ENCODE measurements at regions not wholly inside any gene's neighbourhood (a gene's known extent, or its start where the extent isn't known, plus 50 kb on each side); places are given as distances from the start of the nearest gene placed in this dataset.
"Not testable (repeated sequence)": the region's sequence is repeated elsewhere in the genome, so short reads cannot be mapped to it uniquely, and the experiment has no call there.

DNA sequence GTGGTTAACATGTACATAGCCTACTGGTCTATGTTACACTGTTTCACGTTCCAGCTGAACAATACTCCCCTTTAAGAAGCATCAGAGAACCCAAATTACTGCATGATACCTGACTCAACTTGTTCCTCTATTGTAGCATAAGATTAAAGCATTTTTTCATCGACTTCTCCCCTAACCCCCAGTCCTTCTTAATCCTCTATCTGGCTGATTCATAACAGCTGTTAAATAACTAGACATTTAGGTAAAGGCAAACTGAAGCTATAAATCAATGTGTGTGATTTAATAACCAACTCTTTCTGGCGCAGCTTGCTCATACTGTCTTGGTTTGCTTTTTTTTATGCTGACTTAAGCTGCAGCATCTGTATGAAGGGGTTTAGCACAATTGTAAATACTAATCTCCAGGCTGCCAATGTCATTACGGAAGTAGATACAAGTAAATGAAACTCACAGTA lies 94.2 kb upstream of the MTAP start:
- no peak for DNase-seq

DNA sequence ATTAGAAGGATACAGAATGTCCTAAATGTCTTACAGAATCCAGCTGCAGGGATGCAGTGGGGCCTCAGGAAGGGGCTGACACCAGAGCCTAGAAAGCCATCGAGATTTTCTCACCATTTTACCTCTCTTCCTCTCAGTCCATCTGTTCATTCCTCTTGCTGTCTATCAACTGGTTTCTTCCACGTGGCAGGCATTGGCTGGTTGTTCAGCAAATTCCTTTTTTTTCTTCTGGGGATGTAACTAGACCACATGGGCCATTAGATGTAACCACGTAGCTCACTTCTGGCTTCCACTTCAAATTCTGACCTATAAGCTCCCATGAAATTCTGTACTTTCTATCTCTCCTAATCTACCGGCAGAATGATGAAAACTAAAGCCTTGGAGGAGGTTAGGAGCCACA lies 93.6 kb upstream of the MTAP start:
- DNase-seq: no peak

DNA sequence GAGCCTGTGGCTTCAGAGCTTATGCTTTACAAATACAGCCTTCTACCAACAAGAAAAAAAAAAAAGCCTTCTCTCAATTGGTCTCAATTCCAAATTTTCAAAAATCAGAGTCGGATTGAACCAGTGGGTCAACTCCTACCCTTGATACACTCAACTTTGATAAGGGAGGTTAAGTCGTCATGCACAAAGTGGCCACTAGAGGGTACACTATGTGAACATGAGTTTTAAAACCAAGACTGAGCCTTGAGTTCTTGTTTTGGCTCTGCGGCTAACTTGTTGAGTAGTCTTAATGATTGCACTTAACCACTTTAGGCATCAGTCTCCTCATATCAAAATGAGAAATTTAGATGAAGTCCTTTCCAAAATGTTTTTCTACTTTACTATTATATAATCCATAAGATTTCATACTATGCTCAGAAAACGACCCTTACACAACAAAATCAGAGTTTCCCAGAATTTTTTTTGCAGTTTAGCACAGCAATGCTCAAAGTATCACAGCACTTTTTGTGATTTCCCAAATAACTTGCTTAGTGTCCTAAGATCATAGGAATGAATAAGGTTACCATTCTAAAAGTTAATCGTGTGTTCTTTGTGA lies 92.9 kb upstream of the MTAP start:
- DNase-seq: no peak

DNA sequence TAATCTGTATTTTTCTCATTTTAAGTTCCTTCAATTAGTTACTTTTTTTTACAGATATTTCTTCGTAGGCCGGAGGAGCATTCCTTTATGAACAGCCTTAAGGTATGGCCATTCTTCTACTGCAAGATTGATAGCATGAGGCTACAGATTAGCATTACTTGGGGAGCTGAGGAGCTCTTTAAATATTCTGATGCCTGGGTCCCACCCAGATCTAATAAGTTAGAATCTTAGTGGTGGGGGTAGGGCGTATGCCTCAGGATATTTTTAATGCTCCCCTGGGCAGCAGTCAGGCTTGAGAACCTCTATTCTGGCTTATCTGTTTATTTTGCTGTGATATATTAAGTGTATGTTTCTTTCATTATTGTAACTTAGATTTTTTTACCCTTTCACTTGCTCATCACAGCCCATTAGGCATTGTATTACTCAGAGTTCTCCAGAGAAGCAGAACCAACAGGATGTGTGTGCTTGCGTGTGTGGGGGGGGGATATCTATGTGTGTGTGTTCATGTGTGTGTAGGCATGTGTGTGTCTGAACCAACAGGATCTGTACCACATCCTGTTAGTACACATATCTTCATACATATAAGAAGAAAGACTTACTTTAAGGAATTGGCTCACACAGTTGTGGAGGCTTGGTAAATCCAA lies 91.8 kb upstream of the MTAP start:
- DNase-seq: no peak

DNA sequence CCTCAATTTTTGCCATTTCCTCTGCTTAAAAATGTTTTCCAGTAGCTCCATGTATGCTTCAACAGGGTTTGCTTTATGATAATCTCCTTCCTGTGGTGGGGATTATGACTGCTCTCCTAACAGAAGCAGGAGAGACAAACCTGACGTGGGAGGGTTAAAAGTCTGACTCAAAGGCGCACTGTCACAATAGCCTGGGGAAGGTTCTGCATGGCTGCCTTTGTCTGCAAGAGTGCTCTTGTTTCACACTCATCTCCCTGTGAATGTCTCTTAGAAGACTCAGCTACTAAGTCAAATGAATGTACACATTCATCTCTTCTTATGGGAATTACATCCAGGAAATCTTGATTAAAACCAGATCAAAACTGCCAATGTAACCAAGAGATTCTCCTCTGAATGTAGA lies 90.9 kb upstream of the MTAP start:
- no peak for DNase-seq

DNA sequence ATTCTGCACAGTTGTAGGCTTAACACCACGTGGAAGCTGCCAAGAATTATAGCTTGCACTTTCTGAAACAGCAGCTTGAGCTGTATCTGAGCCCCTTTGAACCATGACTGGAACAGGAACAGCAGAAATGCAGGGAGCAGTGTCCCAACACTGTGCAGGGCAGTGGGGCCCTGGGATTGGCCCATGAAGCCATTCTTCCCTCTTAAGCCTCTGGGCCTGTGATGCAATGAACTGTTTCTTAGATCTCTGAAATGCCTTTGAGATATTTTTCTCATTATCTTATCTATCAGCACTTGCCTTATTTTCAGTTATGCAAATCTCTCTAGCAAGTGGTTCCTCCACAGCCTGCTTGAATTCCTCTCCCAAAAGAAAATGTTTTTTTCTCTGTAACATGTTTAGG lies 87.0 kb upstream of the MTAP start:
- DNase-seq: no peak

DNA sequence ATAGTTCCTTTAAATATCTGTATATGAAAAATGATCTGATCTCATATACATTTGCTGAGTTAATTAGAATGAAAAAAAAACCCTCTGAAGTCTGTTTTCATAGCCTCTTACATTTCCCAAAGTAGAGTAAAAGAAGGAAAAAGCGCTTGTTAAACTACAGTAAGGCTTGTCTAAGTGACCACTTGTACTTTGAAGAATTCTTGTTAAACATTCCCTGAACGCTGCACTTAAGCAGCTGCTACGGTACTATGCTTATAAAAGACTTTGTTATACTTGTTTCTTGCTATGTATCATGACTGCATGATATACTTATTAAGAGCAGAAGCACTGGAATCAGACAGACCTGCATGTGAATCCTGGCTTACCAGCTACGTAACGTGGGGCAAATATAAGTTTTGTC lies 81.7 kb upstream of the MTAP start:
- DNase-seq: no peak

DNA sequence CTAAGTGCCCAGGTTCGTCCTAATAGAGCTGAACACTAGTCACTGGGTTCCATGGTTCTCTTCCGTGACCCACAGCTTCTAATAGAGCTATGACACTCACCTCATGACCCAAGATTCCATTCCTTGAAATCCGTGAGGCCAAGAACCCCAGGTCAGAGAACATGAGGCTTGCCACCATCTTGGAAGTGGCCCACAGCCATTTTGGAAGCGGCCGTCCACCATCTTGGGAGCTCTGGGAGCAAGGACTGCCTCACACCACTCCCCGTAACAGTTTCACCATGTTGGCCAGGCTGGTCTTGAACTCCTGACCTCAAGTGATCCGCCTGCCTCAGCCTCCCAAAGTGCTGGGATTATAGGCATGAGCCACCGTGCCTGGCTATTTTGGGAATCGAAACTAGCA lies 75.0 kb upstream of the MTAP start:
- not testable (repeated sequence) for DNase-seq

DNA sequence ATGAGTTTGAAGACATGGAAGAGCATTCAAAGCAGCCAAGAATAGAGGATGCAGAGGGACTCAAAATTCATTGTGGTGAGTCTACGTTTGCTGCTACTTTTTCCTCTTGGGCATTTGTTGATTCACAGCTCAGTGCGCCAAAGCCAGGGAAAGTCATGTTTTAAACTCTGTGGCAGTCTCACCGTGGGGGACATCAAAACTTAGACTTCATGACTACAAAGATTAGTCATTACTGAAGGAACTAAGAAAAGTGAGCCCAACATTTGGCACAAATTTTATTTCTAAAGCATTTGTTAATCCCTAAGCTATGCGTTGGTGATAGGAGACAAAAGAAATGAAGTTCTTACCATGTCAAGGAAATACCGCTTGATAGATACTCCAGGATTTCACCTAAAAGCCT lies 73.7 kb upstream of the MTAP start:
- DNase-seq: no peak

DNA sequence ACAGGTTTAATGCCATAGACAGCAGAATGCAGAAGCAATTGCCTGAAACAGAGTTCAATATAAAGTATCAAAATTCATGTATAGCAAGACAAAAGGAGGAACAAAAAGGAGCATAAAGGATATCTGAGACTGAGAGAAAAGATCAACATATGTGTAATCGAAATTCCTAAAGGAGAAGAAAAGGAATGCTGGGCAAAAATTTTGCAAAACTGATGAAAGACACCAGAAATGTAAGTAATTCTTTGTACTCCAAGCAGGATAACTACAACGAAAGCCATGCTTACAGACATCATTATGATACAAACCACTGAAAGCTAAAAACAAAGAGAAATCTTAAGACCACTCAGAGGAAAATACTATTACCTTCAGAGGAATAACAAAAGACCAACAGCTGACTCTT lies 72.8 kb upstream of the MTAP start:
- DNase-seq: no peak

DNA sequence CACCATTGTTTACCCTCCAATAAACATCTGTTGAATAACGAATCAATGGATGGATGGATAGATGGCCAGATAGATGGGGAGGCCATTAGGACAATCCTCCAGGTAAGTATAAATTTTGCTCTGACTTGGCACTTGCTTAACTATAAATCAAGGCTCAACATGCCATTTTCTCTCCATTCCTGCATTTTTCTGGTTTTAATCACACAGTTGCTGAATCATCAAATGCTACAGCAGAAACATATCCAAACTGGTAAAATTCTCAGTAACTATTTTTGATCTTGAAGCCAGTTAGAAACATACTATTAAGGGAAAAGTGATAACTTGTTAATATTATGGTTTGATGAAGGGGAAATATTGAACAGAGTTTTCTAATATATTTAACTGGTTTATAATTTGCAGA lies 71.5 kb upstream of the MTAP start:
- DNase-seq: no peak

DNA sequence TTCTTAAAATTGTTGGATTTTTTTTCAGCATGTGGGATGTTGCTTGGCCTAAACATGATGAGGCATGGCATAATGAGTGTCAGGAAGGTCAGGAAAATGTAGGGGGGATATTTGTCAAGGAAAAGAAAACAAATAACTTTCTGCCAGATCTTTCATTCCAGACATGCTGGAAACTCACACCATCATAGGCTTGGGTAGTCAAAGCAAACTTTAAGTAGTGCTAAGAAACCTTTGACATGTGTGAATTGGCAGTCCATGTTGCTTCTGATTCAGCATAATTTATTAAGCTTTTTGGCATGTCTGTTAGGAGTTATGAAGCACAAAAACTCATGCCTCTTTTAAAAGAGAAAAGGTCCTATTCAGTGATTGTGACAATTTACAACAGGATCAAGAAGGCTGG lies 61.3 kb upstream of the MTAP start:
- no peak for DNase-seq

DNA sequence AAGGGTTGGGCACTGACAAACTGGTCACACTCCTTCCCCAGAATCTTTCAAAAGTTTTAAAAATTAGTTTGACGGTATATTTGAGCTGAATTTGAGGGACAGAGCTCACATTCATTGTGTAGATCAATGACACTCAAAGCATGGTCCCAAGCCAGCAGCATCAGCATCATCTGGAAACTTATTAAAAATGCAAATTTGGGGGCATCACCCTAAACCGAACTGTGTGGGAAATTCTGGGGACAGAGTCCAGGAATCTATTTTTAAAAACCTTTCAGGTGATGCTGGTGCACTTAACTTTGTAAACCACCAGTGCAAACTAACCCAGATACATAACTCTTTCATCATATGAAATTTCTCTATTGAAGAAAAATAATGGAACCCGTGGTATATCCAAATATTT lies 58.1 kb upstream of the MTAP start:
- no peak for DNase-seq

DNA sequence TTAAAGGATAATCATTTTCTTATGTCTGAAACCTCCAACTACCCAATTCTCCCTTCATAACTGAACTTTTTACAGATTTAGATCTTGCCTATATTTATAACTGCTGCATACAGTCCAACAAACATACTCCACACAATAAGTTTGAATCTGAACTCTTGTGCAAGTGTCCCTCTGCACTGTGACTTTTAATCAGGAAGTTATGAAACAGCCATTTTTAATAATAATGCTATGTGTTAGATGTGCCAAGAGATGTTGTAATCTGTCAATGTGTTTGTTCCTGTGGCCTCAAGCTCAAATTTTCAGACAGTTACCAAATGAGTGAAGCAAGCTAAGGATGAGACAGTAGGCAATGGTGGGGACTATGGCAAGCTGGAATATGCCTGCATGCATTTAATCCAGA lies 57.6 kb upstream of the MTAP start:
- DNase-seq: no peak

DNA sequence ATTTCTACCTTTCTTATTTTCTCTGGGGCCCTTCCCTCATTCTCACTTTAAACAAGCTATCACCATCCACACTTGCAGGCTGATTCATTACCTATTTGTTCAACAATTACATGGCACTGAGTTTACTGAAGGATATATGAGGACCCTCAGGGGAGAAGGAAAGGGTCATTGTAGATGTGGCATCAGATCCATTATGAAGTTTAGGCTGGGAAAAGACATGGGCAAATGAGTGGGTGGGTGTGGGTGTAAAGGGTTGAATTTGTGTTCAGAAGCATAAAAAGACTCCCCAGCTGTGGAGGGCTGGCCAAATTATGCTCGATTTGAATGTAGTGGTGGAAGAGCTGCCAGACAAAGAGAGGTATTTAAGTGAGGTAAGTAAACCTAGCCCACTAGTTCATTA lies 55.9 kb upstream of the MTAP start:
- no peak for DNase-seq

DNA sequence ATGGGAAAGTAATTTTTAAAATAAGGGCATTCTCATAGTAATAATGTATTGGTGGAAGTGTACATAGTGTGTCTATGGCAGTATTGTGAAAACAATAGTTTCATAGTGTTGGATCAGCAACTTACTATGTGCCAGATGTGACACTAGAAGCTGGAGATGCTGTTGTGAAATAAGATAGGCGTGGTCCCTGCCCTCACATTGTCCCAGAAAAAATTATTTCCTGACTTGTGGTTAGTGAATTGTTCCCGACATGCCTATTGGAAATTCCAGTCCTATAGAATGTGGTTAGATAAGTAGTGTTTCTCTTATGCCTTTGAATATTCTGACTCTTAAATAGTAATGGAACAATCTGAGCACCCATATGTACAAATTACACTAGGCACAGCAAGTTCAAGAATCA lies 55.3 kb upstream of the MTAP start:
- DNase-seq: no peak

DNA sequence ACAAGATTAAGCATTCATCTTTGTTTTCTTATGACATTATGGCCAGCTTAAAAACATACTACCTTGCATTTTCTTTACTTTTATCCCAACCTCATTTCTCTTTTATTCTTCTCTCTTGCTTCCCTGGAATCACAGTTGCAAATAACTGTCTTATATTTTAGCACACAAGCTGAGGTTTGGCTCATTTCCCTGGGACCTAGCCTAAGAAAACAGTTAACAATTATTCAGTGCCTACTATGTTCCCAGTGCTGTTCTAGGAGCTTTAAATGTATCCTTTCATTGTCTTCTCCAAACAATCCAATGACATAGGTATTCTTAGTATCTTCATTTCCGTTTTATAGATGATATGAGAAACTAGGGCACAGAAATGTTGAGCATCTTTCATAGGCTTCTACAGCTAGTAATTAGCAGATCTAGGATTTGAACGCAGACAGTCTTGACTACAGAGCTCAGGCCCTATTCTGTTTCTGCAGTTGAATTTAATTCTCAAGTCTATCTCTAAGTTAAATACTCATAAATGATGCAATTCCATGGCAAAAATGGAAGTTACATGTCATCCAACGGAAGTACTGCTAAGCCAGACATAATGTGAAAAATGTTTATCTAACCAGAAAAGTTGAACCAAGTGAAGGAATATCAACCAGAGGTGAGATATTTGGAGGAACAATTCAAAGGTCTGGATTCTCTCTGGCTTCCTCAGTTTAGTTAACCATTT lies 52.3 kb upstream of the MTAP start:
- DNase-seq: no peak

DNA sequence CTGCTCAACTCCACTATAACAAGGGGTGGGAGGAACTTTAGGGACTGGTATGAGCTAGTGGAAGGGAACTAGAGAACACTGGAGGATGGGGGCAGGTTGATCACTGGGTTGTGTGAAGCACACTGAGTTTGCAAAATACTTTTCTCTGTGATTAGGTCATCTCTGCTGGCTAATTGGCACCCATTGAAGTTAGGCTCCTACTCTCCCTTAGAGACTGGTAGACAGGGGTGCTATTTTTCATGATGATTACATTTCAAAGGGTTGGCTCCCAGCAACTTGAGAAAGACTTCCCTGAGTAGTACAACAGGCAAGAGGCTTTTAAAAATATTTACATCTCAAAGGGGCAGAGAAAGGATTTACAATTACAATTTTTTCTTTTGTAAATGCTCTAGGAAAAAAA lies 50.4 kb upstream of the MTAP start:
- DNase-seq: no peak
